ENCODE measurements at regions not wholly inside any gene's neighbourhood (a gene's known extent, or its start where the extent isn't known, plus 50 kb on each side); places are given as distances from the start of the nearest gene placed in this dataset.

- no peak for TF ChIP-seq YY1 (IDR thresholded peaks at IDR 0.05; ENCODE audit: insufficient read depth, insufficient read length)
- no peak for TF ChIP-seq ZNF274 (IDR thresholded peaks at IDR 0.05; ENCODE audit: low read depth, low read length)
- TF ChIP-seq SUZ12 (IDR thresholded peaks at IDR 0.05; ENCODE audit: extremely low read depth, insufficient read depth, insufficient read length): no peak
Observed at GRCh38 chr1:67604778-67605177, 80.2 kb upstream of the GADD45A start.

Data from NT2/D1 (cell line).